ENCODE measurements at regions not wholly inside any gene's neighbourhood (a gene's known extent, or its start where the extent isn't known, plus 50 kb on each side); places are given as distances from the start of the nearest gene placed in this dataset.

DNA sequence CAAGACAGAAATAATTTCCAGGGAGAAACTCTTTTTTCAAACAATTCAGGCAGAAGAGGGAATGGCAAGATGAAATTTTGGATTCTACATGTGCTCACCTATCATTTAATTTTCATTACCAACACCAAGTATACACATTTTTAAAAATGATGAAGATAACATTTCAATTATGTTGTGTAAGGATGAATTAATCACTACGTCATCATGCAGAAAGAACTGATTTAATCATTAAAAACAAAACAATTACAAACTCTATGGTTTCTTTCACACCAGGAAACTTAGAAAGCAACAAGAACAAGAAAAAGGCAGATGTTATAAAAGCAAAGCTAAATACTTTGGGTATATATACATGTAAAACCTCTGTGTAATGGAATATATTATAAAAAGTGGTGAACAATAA, 668.5 kb downstream of the NCAM2 start:
- no peaks in the 10 kb centered on the region for H3K27me3 ChIP-seq
- H3K9me3 ChIP-seq, result no peaks in the 10 kb centered on the region
- no peak overlapping the region for H3K4me3 ChIP-seq
- no peak overlapping the region for H3K27ac ChIP-seq
- TF ChIP-seq, protein P1, sequence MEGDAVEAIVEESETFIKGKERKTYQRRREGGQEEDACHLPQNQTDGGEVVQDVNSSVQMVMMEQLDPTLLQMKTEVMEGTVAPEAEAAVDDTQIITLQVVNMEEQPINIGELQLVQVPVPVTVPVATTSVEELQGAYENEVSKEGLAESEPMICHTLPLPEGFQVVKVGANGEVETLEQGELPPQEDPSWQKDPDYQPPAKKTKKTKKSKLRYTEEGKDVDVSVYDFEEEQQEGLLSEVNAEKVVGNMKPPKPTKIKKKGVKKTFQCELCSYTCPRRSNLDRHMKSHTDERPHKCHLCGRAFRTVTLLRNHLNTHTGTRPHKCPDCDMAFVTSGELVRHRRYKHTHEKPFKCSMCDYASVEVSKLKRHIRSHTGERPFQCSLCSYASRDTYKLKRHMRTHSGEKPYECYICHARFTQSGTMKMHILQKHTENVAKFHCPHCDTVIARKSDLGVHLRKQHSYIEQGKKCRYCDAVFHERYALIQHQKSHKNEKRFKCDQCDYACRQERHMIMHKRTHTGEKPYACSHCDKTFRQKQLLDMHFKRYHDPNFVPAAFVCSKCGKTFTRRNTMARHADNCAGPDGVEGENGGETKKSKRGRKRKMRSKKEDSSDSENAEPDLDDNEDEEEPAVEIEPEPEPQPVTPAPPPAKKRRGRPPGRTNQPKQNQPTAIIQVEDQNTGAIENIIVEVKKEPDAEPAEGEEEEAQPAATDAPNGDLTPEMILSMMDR (IDR thresholded peaks at IDR 0.05), result no peak
- no peak for TF ChIP-seq POLR2A (IDR thresholded peaks at IDR 0.05)
- no peaks in the 10 kb centered on the region for H3K4me1 ChIP-seq
- H3K36me3 ChIP-seq, result no peaks in the 10 kb centered on the region
- DNase-seq, result no peak

DNA sequence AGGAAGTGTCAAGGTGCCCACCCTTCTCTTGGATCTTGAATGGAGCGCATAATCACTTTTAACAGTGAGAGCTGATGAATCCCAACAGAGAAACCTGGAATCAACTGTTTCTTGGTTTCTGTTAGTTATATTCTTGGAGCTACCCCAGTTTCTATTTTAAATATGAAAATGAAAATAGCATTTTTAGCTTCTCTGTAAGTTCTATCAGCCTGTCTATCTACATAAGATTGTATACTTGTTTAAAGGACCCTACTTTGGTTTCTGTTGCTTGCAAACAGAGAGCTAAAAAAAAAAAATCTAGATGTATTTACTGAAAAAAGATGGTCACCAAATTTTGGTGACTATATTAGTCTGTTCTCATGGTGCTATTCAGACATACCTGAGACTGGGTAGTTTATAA, 670.0 kb downstream of the NCAM2 start:
- no peak overlapping the region for H3K27ac ChIP-seq
- no peak overlapping the region for H3K4me3 ChIP-seq
- no peaks in the 10 kb centered on the region for H3K36me3 ChIP-seq
- TF ChIP-seq, protein P1 (IDR thresholded peaks at IDR 0.05), result no peak
- no peak for TF ChIP-seq POLR2A (IDR thresholded peaks at IDR 0.05)
- H3K9me3 ChIP-seq, result peaks cover 0 to 2% (median 0%) of the 10 kb centered on the region in 4 donors
- no peak for DNase-seq
- H3K27me3 ChIP-seq, result no peaks in the 10 kb centered on the region
- no peaks in the 10 kb centered on the region for H3K4me1 ChIP-seq

DNA sequence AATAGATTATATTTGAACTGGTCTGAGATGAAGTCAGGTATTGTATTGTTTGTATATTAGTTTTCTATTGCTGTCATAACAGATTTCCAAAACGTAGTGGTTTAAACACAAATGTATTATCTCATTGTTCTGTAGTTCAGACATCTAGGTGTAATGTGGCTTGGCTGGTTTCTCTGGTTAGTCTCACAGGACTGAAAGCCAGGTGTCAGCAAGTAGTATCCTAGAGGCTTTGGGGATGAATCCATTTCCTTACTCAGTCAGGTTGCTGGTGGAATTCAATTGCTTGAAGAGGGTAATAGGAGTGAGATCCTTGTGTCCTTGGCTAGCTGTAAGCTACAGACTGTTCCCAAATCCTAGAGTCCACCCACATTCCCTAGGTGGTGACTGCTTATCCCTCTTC, 675.8 kb downstream of the NCAM2 start:
- H3K4me1 ChIP-seq, result no peaks in the 10 kb centered on the region
- H3K27me3 ChIP-seq, result no peaks in the 10 kb centered on the region
- no peak for DNase-seq
- H3K36me3 ChIP-seq, result no peaks in the 10 kb centered on the region
- no peak overlapping the region for H3K27ac ChIP-seq
- H3K9me3 ChIP-seq, result peaks cover 0 to 5% (median 0%) of the 10 kb centered on the region in 4 donors
- TF ChIP-seq, protein P1 (IDR thresholded peaks at IDR 0.05), result no peak
- no peak for TF ChIP-seq POLR2A (IDR thresholded peaks at IDR 0.05)
- no peak overlapping the region for H3K4me3 ChIP-seq

DNA sequence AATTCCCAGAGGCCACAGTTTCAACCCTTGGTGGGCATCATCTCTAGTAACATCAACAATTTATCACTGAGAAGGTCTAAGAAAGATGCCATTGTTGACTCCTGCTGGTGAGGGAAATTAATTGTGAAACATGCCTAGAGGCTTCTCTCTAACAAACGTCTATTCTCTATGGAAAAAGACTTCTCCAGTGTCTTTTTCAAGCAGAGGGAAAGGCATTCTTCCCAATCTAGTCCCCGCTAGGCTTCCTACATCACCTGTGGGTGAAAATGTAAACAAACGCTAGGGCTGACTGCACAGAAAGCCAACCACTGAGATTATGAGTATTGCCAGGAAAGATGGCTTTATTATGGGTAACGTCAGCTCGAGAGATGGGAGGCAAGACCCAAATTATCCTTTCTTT, 677.4 kb downstream of the NCAM2 start:
- Histone ChIP-seq H3K4me1 (no peaks in the 10 kb centered on the region), H3K27me3 (no peaks in the 10 kb centered on the region), H3K9me3 (peaks cover 0 to 5% (median 0%) of the 10 kb centered on the region in 4 donors), H3K27ac (no peak overlapping the region), H3K36me3 (no peaks in the 10 kb centered on the region), H3K4me3 (no peak overlapping the region)
- TF ChIP-seq, protein P1 (IDR thresholded peaks at IDR 0.05), result no peak
- TF ChIP-seq POLR2A (IDR thresholded peaks at IDR 0.05), result no peak
- DNase-seq, result no peak

DNA sequence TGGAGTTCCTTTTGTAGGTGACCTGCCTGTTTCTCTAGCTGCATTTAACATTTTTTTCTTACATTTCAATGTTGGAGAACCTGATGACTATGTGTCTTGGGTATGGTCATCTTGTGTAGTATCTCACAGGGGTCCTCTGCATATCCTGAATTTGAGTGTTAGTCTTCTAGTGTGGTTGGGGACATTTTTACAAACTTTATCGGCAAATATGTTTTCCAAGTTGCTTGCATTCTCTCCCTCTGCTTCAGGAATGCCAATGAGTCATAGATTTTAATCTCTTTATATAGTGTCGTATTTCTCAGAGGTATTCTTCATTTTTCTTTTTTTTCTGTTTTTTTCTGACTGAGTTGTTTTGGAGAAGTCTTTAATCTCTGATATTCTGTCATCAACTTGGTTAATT, 684.0 kb downstream of the NCAM2 start:
- no peaks in the 10 kb centered on the region for H3K4me1 ChIP-seq

More for the DNA sequence above, 684.0 kb downstream of the NCAM2 start:
- Histone ChIP-seq H3K36me3 (no peaks in the 10 kb centered on the region), H3K4me3 (no peak overlapping the region), H3K9me3 (peaks cover 0 to 3% (median 0%) of the 10 kb centered on the region in 4 donors), H3K27me3 (no peaks in the 10 kb centered on the region), H3K27ac (no peak overlapping the region)
- no peak for DNase-seq
- no peak for TF ChIP-seq POLR2A (IDR thresholded peaks at IDR 0.05)
- TF ChIP-seq, protein P1 (IDR thresholded peaks at IDR 0.05), result no peak

All from Peyer's patch (tissue), 4 donors.